WTC11 (cell line): ENCODE measurements at regions not wholly inside any gene's neighbourhood (a gene's known extent, or its start where the extent isn't known, plus 50 kb on each side); places are given as distances from the start of the nearest gene placed in this dataset.

Experiments used
- CBFB ChIP-seq: sonication (generic); formaldehyde crosslinking; IDR thresholded peaks from 2 replicates; pipeline ENCODE4 v1.8.1; 2022; ENCODE audit warnings: mild to moderate bottlenecking, low read depth, missing genetic modification reagents
- CREB1 ChIP-seq: sonication (generic); formaldehyde crosslinking; IDR thresholded peaks from 2 replicates; pipeline ENCODE4 v1.8.0; 2023; ENCODE audit warnings: mild to moderate bottlenecking, missing genetic modification reagents
- FOXP1 ChIP-seq: sonication (generic); formaldehyde crosslinking; IDR thresholded peaks from 2 replicates; pipeline ENCODE4 v1.8.0; 2022; ENCODE audit warnings: missing genetic modification reagents, mild to moderate bottlenecking, moderate library complexity, borderline replicate concordance
- KAT7 ChIP-seq: sonication (generic); formaldehyde crosslinking; IDR thresholded peaks from 2 replicates; pipeline ENCODE4 v1.8.1; 2023; ENCODE audit warnings: missing genetic modification reagents, mild to moderate bottlenecking, borderline replicate concordance
- NR2C2 ChIP-seq: sonication (generic); formaldehyde crosslinking; IDR thresholded peaks from 2 replicates; pipeline ENCODE4 v1.8.0; 2022; ENCODE audit warnings: mild to moderate bottlenecking, missing genetic modification reagents
- SP1 ChIP-seq: sonication (generic); formaldehyde crosslinking; conservative IDR thresholded peaks from 2 replicates; pipeline ENCODE4 v1.8.1; 2022; ENCODE audit warnings: missing genetic modification reagents
- TEAD1 ChIP-seq: sonication (generic); formaldehyde crosslinking; IDR thresholded peaks from 2 replicates; pipeline ENCODE4 v1.8.0; 2022; ENCODE audit warnings: mild to moderate bottlenecking, missing genetic modification reagents
- ZNF219 ChIP-seq: sonication (generic); formaldehyde crosslinking; IDR thresholded peaks from 2 replicates; pipeline ENCODE4 v1.8.0; 2023; ENCODE audit warnings: missing genetic modification reagents, mild to moderate bottlenecking, borderline replicate concordance
- ZNF281 ChIP-seq: sonication (generic); formaldehyde crosslinking; IDR thresholded peaks from 2 replicates; pipeline ENCODE4 v1.8.0; 2023; ENCODE audit warnings: mild to moderate bottlenecking, missing genetic modification reagents
- ZNF512 ChIP-seq: sonication (generic); formaldehyde crosslinking; IDR thresholded peaks from 2 replicates; pipeline ENCODE4 v1.8.1; 2022; ENCODE audit warnings: missing genetic modification reagents, borderline replicate concordance
- TF ChIP-seq, protein P1 (sequence below): sonication (generic); formaldehyde crosslinking; IDR thresholded peaks from 2 replicates; pipeline ENCODE4 v1.8.0; 2022; ENCODE audit warnings: missing genetic modification reagents
- TF ChIP-seq, protein P2 (sequence below): fragments of 200-600 bp; IDR thresholded peaks from 2 replicates; pipeline ENCODE4 v1.8.0; 2022; ENCODE audit warnings: antibody characterized with exemption
- TF ChIP-seq, protein P3 (sequence below): fragments of 250-450 bp; sonication (Bioruptor Pico); IDR thresholded peaks from 2 replicates; pipeline ENCODE4 v2.1.2; 2022; ENCODE audit warnings: mild to moderate bottlenecking, moderate library complexity

- TF ChIP-seq, protein P1, sequence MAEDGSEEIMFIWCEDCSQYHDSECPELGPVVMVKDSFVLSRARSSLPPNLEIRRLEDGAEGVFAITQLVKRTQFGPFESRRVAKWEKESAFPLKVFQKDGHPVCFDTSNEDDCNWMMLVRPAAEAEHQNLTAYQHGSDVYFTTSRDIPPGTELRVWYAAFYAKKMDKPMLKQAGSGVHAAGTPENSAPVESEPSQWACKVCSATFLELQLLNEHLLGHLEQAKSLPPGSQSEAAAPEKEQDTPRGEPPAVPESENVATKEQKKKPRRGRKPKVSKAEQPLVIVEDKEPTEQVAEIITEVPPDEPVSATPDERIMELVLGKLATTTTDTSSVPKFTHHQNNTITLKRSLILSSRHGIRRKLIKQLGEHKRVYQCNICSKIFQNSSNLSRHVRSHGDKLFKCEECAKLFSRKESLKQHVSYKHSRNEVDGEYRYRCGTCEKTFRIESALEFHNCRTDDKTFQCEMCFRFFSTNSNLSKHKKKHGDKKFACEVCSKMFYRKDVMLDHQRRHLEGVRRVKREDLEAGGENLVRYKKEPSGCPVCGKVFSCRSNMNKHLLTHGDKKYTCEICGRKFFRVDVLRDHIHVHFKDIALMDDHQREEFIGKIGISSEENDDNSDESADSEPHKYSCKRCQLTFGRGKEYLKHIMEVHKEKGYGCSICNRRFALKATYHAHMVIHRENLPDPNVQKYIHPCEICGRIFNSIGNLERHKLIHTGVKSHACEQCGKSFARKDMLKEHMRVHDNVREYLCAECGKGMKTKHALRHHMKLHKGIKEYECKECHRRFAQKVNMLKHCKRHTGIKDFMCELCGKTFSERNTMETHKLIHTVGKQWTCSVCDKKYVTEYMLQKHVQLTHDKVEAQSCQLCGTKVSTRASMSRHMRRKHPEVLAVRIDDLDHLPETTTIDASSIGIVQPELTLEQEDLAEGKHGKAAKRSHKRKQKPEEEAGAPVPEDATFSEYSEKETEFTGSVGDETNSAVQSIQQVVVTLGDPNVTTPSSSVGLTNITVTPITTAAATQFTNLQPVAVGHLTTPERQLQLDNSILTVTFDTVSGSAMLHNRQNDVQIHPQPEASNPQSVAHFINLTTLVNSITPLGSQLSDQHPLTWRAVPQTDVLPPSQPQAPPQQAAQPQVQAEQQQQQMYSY = no peak
- TF ChIP-seq CREB1 (CRISPR knock-in tag) (no peak), FOXP1 (CRISPR knock-in tag) (no peak), ZNF512 (CRISPR knock-in tag) (no peak), ZNF281 (CRISPR knock-in tag) (no peak), SP1 (CRISPR knock-in tag) (no peak), KAT7 (CRISPR knock-in tag) (no peak), NR2C2 (no peak), TEAD1 (CRISPR knock-in tag) (no peak), ZNF219 (no peak), CBFB (CRISPR knock-in tag) (no peak)
- TF ChIP-seq, protein P2, sequence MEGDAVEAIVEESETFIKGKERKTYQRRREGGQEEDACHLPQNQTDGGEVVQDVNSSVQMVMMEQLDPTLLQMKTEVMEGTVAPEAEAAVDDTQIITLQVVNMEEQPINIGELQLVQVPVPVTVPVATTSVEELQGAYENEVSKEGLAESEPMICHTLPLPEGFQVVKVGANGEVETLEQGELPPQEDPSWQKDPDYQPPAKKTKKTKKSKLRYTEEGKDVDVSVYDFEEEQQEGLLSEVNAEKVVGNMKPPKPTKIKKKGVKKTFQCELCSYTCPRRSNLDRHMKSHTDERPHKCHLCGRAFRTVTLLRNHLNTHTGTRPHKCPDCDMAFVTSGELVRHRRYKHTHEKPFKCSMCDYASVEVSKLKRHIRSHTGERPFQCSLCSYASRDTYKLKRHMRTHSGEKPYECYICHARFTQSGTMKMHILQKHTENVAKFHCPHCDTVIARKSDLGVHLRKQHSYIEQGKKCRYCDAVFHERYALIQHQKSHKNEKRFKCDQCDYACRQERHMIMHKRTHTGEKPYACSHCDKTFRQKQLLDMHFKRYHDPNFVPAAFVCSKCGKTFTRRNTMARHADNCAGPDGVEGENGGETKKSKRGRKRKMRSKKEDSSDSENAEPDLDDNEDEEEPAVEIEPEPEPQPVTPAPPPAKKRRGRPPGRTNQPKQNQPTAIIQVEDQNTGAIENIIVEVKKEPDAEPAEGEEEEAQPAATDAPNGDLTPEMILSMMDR = no peak
- TF ChIP-seq, protein P3, sequence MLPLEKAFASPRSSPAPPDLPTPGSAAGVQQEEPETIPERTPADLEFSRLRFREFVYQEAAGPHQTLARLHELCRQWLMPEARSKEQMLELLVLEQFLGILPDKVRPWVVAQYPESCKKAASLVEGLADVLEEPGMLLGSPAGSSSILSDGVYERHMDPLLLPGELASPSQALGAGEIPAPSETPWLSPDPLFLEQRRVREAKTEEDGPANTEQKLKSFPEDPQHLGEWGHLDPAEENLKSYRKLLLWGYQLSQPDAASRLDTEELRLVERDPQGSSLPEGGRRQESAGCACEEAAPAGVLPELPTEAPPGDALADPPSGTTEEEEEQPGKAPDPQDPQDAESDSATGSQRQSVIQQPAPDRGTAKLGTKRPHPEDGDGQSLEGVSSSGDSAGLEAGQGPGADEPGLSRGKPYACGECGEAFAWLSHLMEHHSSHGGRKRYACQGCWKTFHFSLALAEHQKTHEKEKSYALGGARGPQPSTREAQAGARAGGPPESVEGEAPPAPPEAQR (CRISPR knock-in tag) = no peak
Observed at GRCh38 chr3:101996832-101997231, 147.5 kb downstream of the NFKBIZ start.
